HG03135 (cell line): ENCODE measurements at regions not wholly inside any gene's neighbourhood (a gene's known extent, or its start where the extent isn't known, plus 50 kb on each side); places are given as distances from the start of the nearest gene placed in this dataset.
"Not testable (repeated sequence)": the region's sequence is repeated elsewhere in the genome, so short reads cannot be mapped to it uniquely, and the experiment has no call there.

Source experiments
- ATAC-seq: cut with Tn5 transposase; IDR thresholded peaks from one replicate; pipeline ENCODE4 v1.9.1; 2021; ENCODE audit warnings: mild to moderate bottlenecking, moderate library complexity; ENCODE audit not compliant: unreplicated experiment

DNA sequence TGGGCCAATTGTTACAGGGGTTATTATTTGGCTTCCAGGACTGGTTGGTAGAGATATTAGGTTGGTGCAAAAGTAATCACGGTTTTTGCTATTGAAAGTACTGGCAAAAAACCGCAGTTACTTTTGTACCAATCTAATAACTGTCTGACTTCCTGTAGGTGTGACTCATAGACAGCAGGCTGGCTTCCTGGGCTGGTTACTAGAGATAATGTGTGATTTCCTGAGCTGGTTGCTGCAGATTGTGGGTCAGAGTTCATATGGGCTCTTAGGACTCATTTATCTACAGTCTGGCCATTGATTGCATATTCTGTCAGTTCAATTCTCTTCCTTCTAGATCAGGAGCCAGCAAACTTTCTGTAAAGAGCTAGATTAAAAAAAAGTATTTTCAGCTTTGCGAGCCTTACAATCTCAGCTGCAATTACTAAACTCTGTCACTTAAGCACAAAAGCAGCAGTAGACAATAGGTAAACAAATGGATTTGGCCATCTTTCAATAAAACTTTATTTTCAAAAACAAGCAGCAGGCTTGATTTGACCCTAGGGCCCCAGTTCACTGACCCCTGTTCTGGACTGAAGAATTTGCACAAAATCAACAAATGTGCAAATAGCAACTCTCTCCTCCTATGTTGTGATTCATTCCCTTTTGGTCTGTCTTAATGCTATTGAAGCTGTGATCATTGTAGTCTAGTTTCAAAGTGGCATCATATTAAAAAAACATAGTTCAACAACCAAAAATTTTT is 50.8 kb upstream of the BOD1L1 start:
- ATAC-seq: no peak

DNA sequence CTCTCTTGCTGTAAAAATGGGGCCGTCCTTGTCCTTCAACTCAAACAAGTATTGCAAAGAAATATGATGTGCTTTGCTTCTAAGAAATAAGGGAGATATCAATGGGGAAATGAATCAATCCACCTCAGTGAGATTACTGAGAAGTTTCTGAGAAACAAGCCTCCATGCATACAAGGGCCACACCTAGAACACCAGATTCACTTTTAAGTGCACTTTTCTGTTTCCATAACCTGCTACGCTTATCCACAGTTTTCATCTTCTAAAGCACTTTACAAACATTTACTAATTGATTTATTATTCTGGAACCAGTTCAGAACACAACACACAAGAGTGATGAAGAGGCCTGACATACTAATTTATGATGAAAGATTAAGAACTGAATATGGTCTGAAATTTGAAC is 54.0 kb upstream of the BOD1L1 start:
- ATAC-seq: no peak

DNA sequence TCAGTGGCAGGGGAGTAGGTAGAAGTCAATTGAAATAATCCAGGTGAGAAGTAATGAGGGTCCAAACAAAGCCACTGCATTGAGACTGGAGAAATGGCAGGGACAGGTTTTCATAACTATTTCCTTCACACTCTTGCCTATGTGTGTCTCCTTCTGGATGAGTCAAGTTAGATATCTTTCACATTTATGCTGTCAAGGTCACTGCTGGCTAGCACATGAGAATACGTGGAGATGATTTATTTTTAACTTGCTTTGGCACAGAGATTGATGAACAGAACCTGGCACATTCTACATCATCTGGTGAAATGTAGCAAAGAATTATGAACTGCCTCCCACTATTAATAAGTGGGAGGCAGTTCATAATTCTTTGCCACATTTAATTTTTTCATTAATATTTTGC is 66.7 kb upstream of the BOD1L1 start:
- ATAC-seq: no peak

DNA sequence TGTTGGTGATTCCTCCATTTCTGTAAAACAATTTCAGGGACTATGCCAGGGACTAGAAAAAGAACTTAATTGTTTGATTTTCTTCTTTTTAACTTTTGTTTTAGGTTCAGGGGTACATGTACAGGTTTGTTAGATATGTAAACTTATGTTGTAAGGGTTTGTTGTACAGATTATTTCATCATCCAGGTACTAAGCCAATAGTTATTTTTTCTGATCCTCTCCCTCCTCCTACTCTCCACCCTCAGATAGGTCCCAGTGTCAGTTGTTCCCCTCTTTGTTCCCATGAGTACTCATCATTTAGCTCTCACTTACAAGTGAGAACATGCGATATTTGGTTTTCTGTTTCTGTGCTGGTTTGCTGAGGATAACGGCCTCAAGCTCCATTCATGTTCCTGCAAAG is 70.8 kb upstream of the BOD1L1 start:
- no peak for ATAC-seq

DNA sequence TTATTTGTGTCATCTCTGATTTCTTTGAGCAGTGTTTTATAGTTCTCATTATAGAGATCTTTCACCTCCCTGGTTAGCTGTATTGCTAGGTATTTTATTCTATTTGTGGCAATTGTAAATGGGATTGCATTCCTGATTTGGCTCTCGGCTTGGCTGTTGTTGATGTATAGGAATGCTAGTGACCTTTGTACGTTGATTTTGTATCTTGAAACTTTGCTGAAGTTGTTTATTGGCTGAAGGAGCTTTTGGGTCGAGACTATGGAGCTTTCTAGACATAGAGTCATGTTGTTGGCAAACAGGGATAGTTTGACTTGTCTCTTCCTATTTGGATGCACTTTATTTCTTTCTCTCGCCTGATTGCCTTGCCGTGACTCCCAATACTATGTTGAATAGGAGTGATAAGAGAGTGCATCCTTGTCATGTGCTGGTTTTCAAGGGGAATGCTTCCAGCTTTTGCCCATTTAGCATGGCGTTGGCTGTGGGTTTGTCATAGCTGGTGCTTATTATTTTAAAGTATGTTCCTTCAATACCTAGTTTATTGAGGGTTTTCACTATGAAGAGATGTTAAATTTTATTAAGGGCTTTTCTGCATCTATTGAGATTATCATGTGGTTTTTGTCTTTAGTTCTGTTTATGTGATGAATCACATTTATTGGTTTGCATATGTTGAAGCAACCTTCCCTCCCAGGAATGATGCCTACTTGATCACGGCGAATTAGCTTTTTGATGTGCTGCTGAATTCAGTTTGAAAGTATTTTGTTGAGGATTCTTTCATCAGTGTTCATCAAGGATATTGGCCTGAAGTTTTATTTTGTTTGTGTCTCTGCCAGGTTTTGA is 72.7 kb upstream of the BOD1L1 start:
- ATAC-seq: no peak

DNA sequence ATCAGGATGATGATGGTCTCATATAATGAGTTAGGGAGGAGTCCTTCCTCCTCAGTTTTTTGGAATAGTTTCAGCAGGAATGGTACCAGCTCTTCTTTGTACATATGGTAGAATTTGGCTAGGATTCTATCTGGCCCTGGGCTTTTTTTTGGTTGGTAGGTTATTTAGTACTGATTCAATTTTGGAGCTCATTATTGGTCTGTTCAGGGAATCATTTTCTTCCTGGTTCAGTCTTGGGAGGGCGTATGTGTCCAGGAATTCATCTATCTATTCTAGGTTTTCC is 73.3 kb upstream of the BOD1L1 start:
- not testable (repeated sequence) for ATAC-seq

DNA sequence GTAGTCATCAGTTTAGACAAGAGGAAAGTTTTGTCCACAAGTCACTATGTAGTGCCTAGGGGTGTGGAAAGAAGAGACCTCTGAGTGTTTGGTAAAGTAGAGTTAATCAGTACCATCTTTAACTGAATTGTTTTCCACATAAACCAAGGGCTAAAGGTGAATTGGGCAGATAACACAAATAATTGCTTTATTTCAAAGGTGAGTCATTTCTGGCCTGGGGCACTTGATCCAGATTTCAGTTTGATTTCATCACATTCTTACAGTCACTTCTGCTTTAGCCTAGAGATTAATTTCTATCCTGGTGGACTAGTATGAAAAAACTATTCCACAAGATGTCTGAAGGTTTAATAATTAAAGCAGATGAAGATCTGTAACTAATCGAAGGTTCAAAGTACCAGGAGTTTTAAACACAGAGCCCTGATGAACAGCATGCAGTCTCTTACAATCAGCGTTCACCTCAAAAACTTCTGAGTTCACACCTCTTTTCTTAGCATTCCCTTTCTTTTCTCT is 74.5 kb upstream of the BOD1L1 start:
- no peak for ATAC-seq

DNA sequence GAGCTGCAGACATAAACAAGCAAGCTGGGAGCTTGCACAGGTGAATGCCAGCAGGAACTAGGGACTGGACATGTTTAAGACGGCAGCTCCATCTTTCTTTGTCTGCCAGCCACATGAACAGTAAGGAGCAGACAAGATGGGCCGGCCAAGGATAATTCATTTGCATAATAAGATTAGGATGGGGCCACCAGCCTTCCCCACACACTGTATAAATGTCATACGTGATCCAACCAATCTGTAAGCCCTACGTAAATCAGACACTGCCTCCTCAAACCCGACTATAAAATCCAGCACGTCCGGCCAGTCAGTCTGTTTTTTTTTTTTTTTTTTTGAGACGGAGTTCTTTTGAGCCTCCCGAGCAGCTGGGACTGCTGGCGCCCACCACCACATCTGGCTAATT is 75.6 kb upstream of the BOD1L1 start:
- ATAC-seq: no peak

DNA sequence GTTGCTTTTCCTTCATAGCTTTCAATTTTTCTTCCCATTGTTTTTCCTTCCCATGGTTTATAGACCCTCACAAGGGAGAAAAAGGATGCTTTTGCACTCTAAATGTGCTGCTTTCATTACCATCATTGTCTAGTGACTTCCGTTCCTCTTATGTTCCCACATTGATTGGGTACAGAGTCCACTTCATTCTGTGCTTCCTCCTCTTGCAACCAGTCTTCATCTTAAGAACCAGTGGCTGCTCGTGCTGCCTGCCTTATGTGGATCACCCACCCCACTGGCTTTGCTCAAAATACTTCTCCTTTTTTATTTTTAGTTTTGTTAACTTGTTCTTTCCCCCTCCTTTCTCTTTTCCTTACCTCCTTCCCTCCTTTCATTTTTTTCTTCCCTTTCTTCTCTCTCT is 76.5 kb upstream of the BOD1L1 start:
- ATAC-seq: no peak

DNA sequence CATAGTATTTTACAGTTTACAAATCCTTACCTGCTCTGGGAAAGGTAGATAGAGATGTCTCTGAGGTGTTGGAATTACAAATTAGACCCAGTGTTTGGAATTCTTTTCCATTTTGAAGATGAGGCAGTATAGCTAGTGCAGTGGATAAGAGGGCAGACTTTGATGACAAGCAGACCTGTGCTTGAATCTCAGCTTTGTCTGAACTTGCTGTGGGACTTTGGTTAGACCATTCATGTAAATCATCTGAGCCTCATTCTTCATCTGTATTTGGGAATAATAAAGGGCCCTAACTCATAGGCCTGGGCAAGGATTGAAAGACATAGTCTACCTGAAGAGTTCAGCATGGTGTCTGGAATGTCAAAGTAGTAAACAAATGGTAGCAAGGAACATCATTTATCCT is 77.2 kb upstream of the BOD1L1 start:
- ATAC-seq: no peak

DNA sequence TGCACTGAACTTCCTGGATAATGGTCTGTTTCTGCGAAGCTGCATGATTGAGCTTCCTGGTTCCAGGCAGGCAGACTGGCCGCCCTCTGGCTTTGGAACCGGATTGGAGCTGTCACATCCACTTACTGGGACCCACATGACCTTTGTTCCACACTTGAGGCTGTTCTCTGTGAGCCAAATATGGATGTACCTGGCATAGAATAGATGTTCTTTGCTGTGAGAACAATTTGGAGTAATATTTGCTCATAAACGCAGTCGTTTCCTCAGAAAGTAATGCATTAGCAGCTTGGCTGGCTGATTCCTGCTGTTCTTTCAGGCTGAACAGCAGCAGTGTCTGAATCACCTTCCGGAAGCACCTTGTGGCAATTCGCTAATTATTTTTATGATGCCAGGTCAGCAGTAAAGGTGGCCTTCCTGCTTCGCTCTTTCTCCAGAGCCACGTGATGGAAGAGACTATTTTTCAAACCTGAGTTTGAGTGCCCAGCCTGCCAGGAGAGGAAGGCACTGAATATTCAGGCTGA is 78.1 kb upstream of the BOD1L1 start:
- no peak for ATAC-seq

DNA sequence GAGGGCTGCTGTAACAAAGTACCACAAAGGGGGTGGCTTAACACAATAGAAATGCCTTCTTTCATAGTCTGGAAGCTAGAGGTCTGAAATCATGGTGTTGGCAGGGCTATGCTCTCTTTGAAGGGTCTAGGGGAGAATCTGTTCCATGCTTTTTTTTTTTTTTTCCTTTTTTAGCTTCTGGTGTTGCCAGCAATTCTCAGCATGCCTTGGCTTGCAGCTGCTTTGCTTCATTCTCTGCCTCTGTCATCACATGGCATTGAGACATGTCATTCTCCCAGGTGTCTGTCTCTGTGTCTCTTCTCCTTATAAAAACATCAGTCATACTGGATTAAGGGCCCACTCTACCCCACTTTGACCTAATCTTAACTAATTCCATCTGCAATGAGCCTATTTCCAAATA is 78.6 kb upstream of the BOD1L1 start:
- no peak for ATAC-seq

DNA sequence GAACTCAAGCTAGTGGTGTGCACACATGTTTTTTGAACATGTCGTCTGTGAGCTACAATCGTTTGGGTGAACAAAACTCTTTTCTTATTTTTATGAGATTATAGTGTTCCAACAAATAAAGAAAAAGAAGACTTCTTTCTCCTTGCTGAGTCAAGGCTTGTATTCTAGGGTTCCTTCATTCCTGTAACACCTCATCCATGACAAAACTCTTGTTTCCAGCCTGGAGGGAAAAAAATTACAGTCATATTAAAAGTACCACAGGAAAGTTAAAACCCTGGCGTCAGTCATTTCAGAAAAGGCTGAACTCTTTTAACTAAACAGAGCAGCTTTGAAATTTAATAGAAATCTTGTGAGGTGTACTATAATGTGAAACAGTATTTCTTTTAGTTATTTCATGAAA is 79.2 kb upstream of the BOD1L1 start:
- no peak for ATAC-seq

DNA sequence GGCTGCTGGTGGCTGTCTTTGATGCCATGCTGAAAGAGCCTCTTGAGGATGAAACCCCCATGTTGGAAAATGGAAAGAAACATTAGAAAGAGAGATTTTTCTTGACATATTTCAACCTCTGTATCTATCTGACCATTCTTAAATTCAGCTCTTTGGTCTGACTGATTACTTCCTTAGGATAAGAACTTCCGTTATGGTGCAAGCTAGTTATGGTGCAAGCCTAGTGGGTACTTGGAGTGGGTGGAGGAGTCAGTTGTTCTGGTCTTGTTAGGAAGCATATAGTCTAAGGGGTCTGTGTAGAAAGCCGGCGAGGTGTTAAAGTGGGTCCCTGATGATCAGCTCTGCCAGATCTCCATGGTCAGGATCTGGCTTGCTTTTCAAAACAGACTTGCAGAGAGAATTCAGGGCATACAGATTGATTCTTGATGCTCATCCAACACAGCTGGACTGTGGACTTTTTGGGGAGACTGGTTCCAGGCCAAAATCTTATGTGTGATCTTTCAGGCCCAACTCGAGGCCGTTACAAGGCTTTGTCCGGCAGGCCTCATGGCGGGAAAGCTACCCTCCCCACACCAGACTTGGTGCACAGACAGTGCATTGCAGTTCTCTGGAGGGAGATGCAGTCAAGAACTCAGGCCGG is 82.8 kb upstream of the BOD1L1 start:
- no peak for ATAC-seq

DNA sequence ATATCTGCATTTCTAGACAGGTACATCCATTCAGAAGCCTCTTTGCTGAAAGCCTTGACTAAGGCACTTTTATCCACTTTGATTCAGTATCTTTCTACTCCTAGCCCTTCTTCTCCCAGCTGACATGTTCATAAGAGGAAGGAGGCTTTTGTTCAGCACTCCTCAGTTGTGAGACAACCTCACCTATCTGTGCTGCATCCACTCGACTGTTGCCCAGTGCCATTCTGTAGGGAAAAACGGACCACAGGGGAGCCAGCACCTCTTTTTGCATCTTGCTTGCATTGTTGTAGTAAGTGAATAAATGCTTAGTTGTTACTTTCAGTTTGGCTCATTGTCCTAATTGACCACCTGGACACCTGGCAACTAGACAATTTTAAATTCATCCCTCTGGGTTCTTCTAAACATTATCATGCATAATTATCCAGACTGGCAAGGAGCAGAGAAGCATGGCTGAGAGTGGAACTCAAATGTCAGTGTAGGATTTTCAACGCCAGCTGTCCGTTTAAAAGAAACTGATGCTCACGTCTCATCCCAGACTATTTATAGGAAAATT is 83.8 kb upstream of the BOD1L1 start:
- no peak for ATAC-seq

DNA sequence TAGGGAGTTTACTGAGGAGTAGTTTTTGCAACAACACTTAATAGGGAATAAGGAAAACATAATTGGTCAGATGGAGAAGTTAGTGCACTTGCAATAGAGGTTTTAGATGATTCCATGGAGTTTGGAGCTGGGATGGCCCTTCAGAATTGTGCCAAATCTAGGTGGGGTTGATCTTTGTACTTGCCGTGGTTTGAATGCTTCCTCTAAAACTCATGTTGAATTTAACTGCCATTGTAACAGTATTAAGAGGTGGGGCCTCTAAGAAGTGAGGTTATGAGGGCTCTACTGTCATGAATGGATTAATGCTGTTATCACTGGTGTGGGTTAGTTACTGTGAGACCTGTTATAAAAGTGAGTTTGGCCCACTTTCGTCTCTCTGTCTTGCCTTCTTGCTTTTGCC is 94.4 kb upstream of the BOD1L1 start:
- ATAC-seq: no peak

DNA sequence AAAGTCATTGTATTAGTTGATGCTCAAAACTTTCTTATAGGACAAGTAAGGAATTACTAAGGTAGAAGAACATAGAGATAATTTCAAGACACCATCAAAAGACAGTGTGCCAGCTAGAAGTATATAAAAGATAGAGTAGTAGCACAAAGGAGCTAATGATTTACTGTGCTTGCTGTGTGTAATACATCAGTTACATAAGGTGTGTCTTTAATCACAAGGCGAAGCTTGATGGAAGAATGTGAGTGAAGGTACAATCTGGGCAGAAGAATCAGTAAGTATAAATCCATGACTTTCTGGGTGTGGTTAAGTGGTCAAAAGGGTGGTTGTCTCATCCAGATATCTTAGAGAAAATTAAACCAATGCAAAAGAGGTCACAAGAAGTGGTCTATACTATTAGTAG is 95.1 kb upstream of the BOD1L1 start:
- ATAC-seq: no peak

DNA sequence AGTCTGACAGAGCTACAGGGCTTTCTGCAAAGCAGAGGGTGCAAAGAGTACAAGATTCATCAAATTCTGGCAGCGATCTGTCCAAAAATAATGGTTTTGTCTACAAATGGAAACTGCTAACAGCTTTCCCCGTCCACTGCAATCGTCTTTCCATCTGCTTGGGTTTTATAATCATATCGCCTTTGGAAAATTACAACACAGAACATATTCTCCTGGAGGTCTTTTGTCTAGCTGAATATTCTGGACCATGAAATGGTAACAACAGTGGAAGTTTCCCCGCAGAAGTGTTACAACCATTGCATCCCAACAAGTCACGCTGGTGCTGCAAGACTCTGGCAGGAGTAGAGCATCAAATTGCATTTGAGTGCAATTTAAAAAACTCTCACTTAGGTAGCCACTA is 101.2 kb upstream of the BOD1L1 start:
- ATAC-seq: no peak

DNA sequence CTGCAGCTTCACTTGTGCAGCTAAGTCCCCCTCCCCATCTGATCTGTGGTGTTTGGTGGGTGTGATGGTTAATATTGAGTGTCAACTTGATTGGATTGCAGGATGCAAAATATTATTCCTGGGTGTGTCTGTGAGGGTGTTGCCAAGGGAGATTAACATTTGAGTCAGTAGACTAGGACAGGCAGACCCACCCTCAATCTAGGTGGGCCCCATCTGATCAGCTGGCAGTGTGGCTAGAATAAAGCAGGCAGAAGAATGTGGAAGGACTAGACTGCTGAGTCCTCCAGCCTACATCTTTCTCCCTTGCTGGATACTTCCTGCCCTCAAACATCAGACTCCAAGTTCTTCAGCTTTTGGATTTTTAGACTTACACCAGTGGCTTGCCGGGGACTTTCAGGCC is 103.5 kb upstream of the BOD1L1 start:
- no peak for ATAC-seq

DNA sequence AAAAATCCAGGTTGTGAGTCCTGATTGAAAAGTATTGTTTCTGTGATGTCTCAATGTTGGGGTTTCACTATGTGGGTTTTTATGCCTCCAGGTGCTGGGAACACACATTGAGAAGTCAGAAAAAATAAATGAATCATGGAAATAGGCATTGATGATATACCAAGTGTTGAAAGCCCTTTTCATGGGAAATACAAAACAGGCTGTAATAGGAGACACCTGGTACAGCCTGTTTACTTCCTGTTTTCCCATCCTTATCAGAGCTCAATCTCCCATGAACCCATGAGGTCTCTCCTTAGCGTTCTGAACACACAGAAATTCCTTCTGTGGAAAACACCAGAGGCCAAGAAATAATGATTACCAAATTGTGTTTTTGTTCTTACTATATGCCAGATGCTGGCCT is 106.3 kb upstream of the BOD1L1 start:
- ATAC-seq: no peak

DNA sequence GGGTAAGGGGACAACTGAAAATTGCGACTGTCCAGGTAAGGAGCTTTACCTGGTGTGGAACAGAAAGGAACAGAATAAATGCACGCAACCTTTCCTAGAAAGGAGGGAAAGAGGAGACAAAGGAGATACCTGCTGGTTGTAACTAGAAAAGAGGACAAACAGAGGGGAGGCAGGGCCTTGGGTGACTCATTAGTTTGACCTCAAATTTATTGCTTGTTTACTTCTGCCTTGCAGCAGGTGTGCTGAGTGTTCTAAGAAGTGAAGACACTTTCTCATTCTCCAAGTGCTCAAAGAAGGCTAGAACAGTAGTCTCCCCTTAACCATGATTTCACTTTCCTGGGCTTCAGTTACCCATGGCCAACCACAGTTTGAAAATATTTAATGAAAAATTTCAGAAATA is 123.1 kb upstream of the BOD1L1 start:
- no peak for ATAC-seq

DNA sequence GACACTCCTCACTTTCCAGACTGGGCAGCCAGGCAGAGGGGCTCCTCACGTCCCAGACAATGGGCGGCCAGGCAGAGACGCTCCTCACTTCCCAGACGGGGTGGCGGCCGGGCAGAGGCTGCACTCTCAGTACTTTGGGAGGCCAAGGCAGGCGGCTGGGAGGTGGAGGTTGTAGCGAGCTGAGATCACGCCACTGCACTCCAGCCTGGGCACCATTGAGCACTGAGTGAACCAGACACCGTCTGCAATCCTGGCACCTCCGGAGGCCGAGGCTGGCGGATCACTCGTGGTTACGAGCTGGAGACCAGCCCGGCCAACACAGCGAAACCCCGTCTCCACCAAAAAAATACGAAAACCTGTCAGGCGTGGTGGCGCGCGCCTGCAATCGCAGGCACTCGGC is 134.1 kb upstream of the BOD1L1 start:
- not testable (repeated sequence) for ATAC-seq
